Neural crest cell (in vitro differentiated cells): ENCODE measurements at regions not wholly inside any gene's neighbourhood (a gene's known extent, or its start where the extent isn't known, plus 50 kb on each side); places are given as distances from the start of the nearest gene placed in this dataset.

Source experiments
- DNase-seq: peaks from one replicate; pipeline ENCODE4 v3.0.0; 2021; ENCODE audit warnings: low read depth, mixed read lengths, low spot score
- H3K27ac Mint-ChIP-seq: one replicate; pipeline ENCODE4 v1.8.0; 2021; ENCODE audit warnings: mild to moderate bottlenecking, mixed read lengths; ENCODE audit not compliant: unreplicated experiment
- H3K27me3 Mint-ChIP-seq: 2 replicates; pipeline ENCODE4 v1.8.0; 2021; ENCODE audit warnings: low read depth, mild to moderate bottlenecking, mixed read lengths
- H3K36me3 Mint-ChIP-seq: 2 replicates; pipeline ENCODE4 v1.8.0; 2021; ENCODE audit warnings: low read depth, mild to moderate bottlenecking, mixed read lengths
- H3K4me1 Mint-ChIP-seq: 2 replicates; pipeline ENCODE4 v1.8.0; 2021; ENCODE audit warnings: mixed read lengths
- H3K4me3 Mint-ChIP-seq: one replicate; pipeline ENCODE4 v1.8.0; 2021; ENCODE audit warnings: mild to moderate bottlenecking, mixed read lengths
- H3K9me3 Mint-ChIP-seq: 2 replicates; pipeline ENCODE4 v1.8.0; 2021; ENCODE audit warnings: mixed read lengths
- TF ChIP-seq, protein P1 (sequence below): fragments of 200-600 bp; sonication (generic); conservative IDR thresholded peaks from 2 replicates; pipeline ENCODE4 v1.5.0; 2021; ENCODE audit warnings: antibody characterized with exemption, mild to moderate bottlenecking

DNA sequence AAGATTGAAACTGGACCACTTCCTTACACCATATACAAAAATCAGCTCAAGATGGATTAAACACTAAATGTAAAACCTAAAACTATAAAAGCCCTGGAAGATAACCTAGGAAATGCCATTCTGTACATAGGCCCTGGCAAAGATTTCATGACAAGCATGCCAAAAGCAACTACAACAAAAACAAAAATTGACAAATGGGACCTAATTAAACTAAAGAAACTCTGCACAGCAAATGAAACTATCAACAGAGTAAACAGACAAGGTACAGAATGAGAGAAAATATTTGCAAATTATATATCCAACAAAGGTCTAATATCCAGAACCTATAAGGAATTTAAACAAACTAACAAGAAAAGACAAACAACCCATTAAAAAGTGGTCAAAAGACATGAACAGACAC is 173.1 kb upstream of the CCDC54 start:
- TF ChIP-seq, protein P1, sequence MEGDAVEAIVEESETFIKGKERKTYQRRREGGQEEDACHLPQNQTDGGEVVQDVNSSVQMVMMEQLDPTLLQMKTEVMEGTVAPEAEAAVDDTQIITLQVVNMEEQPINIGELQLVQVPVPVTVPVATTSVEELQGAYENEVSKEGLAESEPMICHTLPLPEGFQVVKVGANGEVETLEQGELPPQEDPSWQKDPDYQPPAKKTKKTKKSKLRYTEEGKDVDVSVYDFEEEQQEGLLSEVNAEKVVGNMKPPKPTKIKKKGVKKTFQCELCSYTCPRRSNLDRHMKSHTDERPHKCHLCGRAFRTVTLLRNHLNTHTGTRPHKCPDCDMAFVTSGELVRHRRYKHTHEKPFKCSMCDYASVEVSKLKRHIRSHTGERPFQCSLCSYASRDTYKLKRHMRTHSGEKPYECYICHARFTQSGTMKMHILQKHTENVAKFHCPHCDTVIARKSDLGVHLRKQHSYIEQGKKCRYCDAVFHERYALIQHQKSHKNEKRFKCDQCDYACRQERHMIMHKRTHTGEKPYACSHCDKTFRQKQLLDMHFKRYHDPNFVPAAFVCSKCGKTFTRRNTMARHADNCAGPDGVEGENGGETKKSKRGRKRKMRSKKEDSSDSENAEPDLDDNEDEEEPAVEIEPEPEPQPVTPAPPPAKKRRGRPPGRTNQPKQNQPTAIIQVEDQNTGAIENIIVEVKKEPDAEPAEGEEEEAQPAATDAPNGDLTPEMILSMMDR = no peak
- no peak overlapping the region for H3K27ac Mint-ChIP-seq
- DNase-seq = no peak
- no peaks in the 10 kb centered on the region for H3K9me3 Mint-ChIP-seq
- H3K4me3 Mint-ChIP-seq = no peak overlapping the region
- no peaks in the 10 kb centered on the region for H3K36me3 Mint-ChIP-seq
- H3K27me3 Mint-ChIP-seq = no peaks in the 10 kb centered on the region
- peaks cover 19% of the 10 kb centered on the region for H3K4me1 Mint-ChIP-seq

DNA sequence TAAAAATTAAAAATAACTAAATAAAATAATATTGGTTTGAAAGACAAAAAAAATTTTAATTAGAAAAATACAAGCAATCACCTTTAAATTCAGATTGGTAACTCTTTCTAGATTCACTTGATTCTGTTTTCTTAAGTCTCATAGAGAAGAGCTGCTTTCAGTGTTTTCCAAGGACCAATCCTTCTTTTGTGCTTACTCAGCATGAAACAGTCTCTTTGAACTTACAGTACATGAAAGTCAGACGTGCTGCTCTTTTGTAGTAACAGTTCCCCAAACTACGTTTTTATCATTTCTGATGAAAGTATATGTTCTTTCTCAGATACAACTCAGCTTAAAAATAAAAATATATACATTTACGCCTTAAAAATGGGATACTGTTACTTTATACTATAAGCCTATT is 171.9 kb upstream of the CCDC54 start:
- Mint-ChIP-seq H3K27me3 (no peaks in the 10 kb centered on the region), H3K9me3 (no peaks in the 10 kb centered on the region), H3K4me1 (peaks cover 24% of the 10 kb centered on the region), H3K27ac (no peak overlapping the region), H3K36me3 (no peaks in the 10 kb centered on the region), H3K4me3 (no peak overlapping the region)
- TF ChIP-seq, protein P1 = no peak
- no peak for DNase-seq

DNA sequence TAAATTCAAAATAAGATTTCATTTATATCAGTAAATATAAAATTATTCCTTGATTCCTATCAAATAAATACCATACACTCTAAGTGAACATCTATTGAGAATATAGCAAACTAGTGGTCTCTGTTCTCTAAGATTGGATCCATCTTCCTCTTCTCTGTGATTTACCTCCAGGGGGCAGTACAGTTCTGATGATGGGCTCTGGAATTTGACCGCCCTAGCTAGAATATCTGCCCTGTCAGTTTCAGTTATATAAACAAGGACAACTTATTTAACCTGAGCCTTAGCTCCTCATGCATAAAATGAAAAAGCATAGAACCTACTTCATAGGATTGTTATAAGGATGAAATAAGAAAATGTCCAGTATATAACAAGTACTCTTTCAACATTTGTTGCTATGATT is 171.1 kb upstream of the CCDC54 start:
- peaks cover 24% of the 10 kb centered on the region for H3K4me1 Mint-ChIP-seq
- no peaks in the 10 kb centered on the region for H3K9me3 Mint-ChIP-seq

DNA sequence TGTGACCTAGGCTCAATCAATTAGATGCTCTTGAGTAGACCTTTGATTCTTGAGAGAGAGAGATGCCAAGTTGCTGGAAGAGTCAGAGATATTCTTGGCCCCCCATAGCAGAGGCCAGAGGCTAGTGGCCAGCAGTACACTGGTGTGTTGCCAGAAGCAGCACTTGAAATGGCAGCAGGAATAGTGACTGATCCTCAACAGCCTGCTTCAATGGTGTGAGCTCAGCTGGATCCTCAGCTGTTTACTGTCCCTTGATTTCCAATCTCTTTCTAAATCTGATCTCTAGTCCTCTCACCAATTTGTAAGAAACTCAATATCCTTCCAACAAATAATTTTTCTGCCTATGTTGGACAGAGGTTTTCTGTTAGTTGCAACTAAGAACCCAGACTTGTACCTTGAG is 170.3 kb upstream of the CCDC54 start:
- no peak for DNase-seq
- Mint-ChIP-seq H3K27ac (no peak overlapping the region), H3K4me3 (no peak overlapping the region), H3K9me3 (no peaks in the 10 kb centered on the region), H3K27me3 (no peaks in the 10 kb centered on the region), H3K4me1 (peaks cover 24% of the 10 kb centered on the region), H3K36me3 (no peaks in the 10 kb centered on the region)
- TF ChIP-seq, protein P1 = no peak

More for the DNA sequence above, 171.1 kb upstream of the CCDC54 start:
- H3K4me3 Mint-ChIP-seq = no peak overlapping the region
- H3K27me3 Mint-ChIP-seq = no peaks in the 10 kb centered on the region
- H3K36me3 Mint-ChIP-seq = no peaks in the 10 kb centered on the region
- H3K27ac Mint-ChIP-seq = no peak overlapping the region
- DNase-seq = peak; percentile 11
- TF ChIP-seq, protein P1 = peak; percentile 77

DNA sequence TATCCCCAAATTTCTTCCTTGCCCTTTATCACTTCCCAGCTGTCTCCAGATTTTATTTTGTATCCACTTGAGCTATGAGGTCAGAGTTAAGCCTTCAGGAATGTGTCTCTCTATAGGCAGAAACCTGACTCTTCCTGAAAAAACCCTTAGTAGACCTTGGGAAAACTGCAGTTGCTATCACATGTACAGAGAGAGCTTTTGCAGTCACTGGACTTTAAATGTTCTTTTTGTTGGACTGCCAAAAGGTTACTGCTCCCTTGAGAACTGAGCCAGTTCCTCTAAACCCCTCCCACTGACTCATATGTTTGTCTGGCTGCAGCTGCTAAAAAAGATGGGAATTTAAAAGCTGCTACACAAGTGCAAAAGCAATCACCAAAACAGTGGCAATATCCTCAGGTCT is 169.1 kb upstream of the CCDC54 start:
- no peak for DNase-seq
- no peak overlapping the region for H3K4me3 Mint-ChIP-seq
- H3K36me3 Mint-ChIP-seq = no peaks in the 10 kb centered on the region
- H3K4me1 Mint-ChIP-seq = peaks cover 28% of the 10 kb centered on the region
- H3K9me3 Mint-ChIP-seq = no peaks in the 10 kb centered on the region
- no peaks in the 10 kb centered on the region for H3K27me3 Mint-ChIP-seq
- peak overlapping the region; percentile 10 for H3K27ac Mint-ChIP-seq
- TF ChIP-seq, protein P1 = no peak

DNA sequence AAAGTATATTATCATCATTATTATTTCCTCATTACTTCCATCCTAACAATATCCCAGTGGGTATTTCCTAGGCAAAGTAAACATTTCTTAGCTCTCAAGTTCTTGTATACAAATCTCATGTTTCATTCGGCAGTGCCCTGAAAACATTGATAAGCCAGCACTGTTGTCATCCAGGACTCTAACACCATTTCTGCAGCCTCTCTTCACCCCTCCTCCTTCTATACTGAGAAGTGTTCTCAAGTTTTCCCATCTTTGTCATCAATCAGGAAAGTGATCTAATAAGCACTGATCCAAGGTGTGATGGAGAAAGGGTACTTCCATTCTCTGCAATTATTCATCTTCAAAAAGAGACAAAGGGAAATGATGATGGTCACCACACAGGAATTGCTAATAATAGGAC is 168.4 kb upstream of the CCDC54 start:
- TF ChIP-seq, protein P1 = no peak
- Mint-ChIP-seq H3K27ac (no peak overlapping the region), H3K36me3 (no peaks in the 10 kb centered on the region), H3K9me3 (no peaks in the 10 kb centered on the region), H3K4me1 (peaks cover 31% of the 10 kb centered on the region), H3K27me3 (no peaks in the 10 kb centered on the region), H3K4me3 (no peak overlapping the region)
- DNase-seq = no peak
